BJ (cell line): ENCODE measurements at regions not wholly inside any gene's neighbourhood (a gene's known extent, or its start where the extent isn't known, plus 50 kb on each side); places are given as distances from the start of the nearest gene placed in this dataset.

ENCODE experiments used
- CTCF ChIA-PET: fragments of 350-600 bp; formaldehyde crosslinking; extraction: SDS; loops from one replicate; lab custom pipeline; 2021; ENCODE audit warnings: antibody characterized with exemption, inconsistent platforms; lab: Yijun Ruan, JAX
- POLR2A ChIA-PET: fragments of 300-600 bp; sonication (Branson Sonifier 250); formaldehyde crosslinking; extraction: SDS; loops from one replicate; lab custom pipeline; 2021; ENCODE audit warnings: antibody characterized with exemption; lab: Charles Lee
- DNase-seq: peaks from one replicate; pipeline ENCODE4 v3.0.0-alpha.2; 2011; ENCODE audit warnings: low read depth
- H3K27me3 ChIP-seq: 2 replicates; pipeline ENCODE4 v1.6.0; 2011; ENCODE audit warnings: low read length; ENCODE audit not compliant: control insufficient read depth, insufficient read depth
- H3K36me3 ChIP-seq: 2 replicates; pipeline ENCODE4 v1.5.1; 2011; ENCODE audit warnings: low read length; ENCODE audit not compliant: control insufficient read depth, insufficient read depth
- H3K4me3 ChIP-seq: 2 replicates; pipeline ENCODE4 v1.5.1; 2011; ENCODE audit warnings: low read depth, mild to moderate bottlenecking, control low read depth, low read length
- CTCF ChIP-seq: IDR thresholded peaks from 2 replicates; pipeline ENCODE4 v1.5.1; 2011; ENCODE audit warnings: low read depth, mild to moderate bottlenecking, control low read depth, inconsistent platforms, low read length, moderate library complexity; ENCODE audit not compliant: insufficient read depth

GRCh38 chr22:26923531-26923930 is 266.1 kb downstream of the MIAT start:
- ChIA-PET CTCF (no interaction called here), POLR2A (no interaction called here)
- no peak for DNase-seq
- no peak overlapping the region for H3K4me3 ChIP-seq
- H3K27me3 ChIP-seq = peaks cover 3% of the 10 kb centered on the region
- TF ChIP-seq CTCF = no peak
- H3K36me3 ChIP-seq = no peaks in the 10 kb centered on the region

- Histone ChIP-seq H3K36me3 (no peaks in the 10 kb centered on the region), H3K4me3 (no peak overlapping the region), H3K27me3 (peaks cover 3% of the 10 kb centered on the region; the same call in 1 of the 2 replicates)
- CTCF ChIA-PET = no interaction called here
- TF ChIP-seq CTCF = no peak
- POLR2A ChIA-PET = no interaction called here
- no peak for DNase-seq
These were observed 270.4 kb downstream of the MIAT start for GRCh38 chr22:26927821-26928220.

- no peak for TF ChIP-seq CTCF
- Histone ChIP-seq H3K27me3 (peaks cover 3% of the 10 kb centered on the region), H3K36me3 (no peaks in the 10 kb centered on the region), H3K4me3 (no peak overlapping the region)
- POLR2A ChIA-PET = no interaction called here
- CTCF ChIA-PET = no interaction called here
- no peak for DNase-seq
These were observed 274.1 kb downstream of the MIAT start for GRCh38 chr22:26931471-26931870.

GRCh38 chr22:26933105-26933590 is 275.8 kb downstream of the MIAT start:
- TF ChIP-seq CTCF = no peak
- H3K36me3 ChIP-seq = no peaks in the 10 kb centered on the region
- no peak for DNase-seq
- peaks cover 3% of the 10 kb centered on the region for H3K27me3 ChIP-seq
- ChIA-PET CTCF (no interaction called here), POLR2A (no interaction called here)
- no peak overlapping the region for H3K4me3 ChIP-seq

- no peak for DNase-seq
- POLR2A ChIA-PET = no interaction called here
- Histone ChIP-seq H3K27me3 (peaks cover 4% of the 10 kb centered on the region), H3K36me3 (no peaks in the 10 kb centered on the region), H3K4me3 (no peak overlapping the region)
- no peak for TF ChIP-seq CTCF
- CTCF ChIA-PET = no interaction called here
These were observed 279.8 kb downstream of the MIAT start for GRCh38 chr22:26937213-26937612.
